GM21367 (cell line): ENCODE measurements at regions not wholly inside any gene's neighbourhood (a gene's known extent, or its start where the extent isn't known, plus 50 kb on each side); places are given as distances from the start of the nearest gene placed in this dataset.
"Not testable (repeated sequence)": the region's sequence is repeated elsewhere in the genome, so short reads cannot be mapped to it uniquely, and the experiment has no call there.

ENCODE experiments used
- ATAC-seq: cut with Tn5 transposase; IDR thresholded peaks from one replicate; pipeline ENCODE4 v1.9.1; 2021; ENCODE audit not compliant: unreplicated experiment

DNA sequence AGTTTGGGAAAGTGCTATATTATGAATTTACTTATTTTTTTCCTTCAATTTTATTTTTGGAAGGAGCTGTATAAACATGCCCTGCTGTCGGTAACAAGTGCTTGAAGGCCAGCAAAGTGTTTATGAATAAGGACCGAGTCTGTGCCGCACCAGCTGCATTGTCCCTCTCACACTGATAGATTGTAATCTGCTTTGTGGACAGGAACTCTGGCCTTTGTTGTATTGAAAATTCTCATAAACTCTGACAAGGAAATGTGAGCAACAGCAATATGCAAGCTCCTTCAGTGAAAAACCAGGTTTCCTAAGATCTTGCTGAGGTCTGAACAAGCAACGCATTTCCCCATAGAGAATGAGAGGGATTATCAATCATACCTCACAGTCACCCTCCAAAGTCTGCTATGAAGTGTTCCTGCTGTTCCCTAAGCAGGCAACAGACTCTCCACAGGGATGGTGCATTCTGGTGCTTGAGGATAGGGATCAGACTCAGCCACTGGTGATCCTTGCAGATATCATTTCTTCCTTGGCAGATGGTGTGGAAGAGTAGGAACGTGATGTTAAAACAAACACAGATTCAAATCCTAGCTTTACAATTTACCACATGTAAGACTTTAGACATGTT lies 109.6 kb downstream of the KCNJ2 start:
- no peak for ATAC-seq

- no peak for ATAC-seq
Measured at GRCh38 chr17:70286391-70286790, 117.1 kb downstream of the KCNJ2 start.

DNA sequence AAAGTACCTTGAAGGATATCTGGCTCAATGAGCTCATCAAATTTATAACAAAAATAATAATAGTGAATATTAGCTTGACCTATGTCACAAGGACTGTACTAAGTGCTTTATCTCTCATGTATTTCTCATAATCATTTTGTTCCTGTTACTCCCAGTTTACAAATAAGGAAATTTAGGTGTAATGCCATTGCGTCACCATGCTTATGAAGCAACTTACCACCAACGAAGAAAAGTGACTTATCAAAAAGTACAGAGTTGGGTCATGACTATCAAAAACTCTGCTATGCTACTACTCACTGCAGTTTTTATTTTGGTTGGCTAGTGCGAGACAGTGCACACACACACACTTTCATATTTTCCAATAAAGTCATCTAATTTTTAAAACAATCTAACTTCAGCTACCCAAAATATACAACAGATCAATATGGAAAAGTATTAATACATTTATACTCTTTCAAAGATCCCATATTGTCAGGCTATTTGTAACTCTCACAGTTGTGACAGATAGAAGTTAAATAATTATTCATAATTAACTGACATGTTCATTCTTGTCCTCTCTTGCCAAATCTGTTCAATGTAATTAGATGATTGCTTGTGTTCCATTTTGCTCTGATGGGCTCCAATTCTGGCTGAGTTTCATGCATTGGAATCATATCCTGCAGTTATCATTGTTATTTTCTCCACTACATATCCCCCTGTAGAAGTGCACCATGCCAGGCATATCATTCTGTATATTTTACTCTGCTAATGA lies 119.4 kb downstream of the KCNJ2 start:
- no peak for ATAC-seq

DNA sequence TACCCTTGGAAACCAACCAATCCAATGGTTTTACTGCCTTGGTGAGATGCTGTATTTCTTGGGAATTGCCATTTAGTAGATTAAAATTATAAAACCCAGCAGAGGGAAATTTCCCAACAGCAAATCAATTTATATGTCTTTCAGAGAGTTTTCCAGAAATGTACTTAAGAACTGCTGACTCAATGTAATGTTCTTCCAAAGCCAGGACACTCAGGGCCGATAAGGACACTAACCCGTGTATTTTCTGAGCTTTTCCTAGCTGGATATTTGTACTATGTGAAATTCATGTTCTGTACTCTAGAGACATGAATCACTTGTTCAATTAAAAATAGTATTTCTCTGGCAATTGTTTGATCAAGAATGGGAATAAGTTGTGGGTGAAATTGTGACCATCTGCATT lies 121.4 kb downstream of the KCNJ2 start:
- no peak for ATAC-seq

- no peak for ATAC-seq
Measured at GRCh38 chr17:70292366-70292765, 123.0 kb downstream of the KCNJ2 start.

DNA sequence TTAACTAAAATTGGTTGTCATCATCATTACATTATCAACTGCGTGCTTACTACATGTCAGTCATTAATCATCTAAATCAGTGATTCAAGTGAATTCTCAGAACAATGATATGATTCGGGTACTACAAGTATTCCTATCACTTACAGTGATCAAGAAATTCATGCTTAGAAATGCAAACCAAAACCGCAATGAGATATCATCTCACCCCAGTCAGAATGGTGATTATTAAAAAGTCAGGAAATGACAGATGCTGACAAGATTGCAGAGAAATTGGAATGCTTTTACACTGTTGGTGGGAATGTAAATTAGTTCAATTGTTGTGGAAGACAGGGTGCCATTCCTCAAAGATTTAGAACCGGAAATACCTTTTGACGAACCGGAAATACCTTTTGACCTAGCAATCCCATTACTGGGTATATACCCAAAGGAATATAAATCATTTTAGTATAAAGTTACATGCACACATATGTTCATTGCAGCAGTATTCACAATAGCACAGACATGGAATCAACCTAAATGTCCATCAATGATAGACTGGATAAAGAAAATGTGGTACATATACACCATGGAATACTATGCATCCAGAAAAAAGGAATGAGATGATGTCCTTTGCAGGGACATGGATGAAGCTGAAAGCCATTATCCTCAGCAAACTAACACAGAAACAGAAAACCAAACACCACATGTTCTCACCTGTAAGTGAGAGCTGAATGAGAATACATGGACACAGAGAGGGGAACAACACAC lies 124.4 kb downstream of the KCNJ2 start:
- ATAC-seq: not testable (repeated sequence)

GRCh38 chr17:70295329-70295728 lies 126.0 kb downstream of the KCNJ2 start:
- ATAC-seq: no peak

- ATAC-seq: no peak
Measured at GRCh38 chr17:70295731-70296130, 126.4 kb downstream of the KCNJ2 start.

DNA sequence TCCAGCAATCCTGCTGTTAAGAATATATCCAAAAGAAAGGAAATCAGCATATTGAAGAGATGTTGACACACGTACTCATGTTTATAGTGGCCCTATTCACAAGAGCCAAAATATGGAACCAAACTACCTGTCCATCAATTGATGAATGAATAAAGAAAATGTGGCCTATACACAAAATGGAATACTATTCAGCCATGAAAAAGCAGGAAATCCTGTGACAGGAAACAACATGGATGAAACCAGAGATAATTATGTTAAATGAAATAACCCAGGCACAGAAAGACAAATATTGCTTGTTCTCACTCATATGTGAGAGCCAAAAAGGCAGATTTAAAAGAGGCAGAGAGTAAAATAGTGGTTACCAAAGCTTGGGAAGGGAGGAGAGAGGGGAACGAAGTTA lies 127.1 kb downstream of the KCNJ2 start:
- ATAC-seq: no peak

DNA sequence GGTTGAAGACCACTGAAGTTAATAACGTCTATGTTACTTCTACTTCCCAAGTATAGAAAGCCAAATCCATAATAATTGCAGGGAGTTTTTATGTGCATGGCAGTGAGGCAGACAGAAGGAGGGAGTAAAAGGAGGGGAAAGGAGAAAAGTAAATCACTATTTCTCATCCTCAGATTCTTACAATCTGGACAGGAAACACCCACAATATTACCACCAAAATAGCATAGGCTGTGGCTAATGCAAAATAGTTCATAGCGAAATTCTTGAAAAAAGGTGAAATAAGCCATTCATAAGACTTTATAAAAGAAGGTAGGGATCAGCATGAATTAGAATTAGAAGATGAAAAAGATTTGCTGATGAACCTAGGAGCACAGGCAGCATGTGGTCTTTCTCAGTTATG lies 128.1 kb downstream of the KCNJ2 start:
- ATAC-seq: no peak

- ATAC-seq: peak; percentile 55
Measured at GRCh38 chr17:70298929-70299531, 129.7 kb downstream of the KCNJ2 start.

GRCh38 chr17:70307430-70308225 lies 138.3 kb downstream of the KCNJ2 start:
- no peak for ATAC-seq

DNA sequence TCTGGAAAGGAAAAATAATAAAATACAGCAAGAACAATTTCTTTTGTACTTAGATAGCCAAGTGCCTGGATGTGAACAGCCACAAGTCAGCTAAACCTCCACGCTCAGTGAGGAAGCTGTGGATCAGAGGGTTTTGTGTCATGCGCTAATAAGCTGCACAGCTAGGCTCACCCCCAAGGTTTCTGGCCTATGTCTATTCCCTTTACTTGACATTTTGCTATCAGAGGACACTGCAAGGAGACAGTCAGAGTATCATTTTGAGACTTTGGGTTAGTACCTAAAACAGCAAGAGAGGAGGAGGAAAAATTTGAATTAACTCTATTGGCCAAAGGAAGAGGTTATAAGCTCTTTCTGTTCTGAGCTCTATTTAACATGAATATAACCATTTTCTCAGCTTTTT lies 139.3 kb downstream of the KCNJ2 start:
- ATAC-seq: no peak

DNA sequence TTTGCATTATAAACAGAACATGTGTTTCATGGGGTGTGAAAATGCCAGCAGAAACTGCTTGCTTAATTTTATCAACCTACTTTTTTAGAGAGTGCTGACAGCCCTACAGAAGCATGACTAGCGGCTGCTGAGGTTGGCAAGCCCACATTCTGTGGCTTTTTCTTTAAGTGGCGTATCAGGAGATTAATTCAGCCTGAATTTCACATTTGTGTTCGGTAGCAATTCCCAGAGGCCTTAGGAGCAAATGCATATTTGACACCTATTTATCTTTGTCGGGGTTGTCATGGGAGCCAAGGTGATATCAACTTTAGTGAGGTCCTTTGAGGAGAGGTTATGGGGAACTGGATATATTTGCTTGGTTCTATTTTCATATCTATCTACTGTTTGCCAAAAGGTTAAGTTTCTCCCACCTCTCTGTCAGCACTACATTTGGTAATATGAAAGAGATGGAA lies 140.9 kb downstream of the KCNJ2 start:
- no peak for ATAC-seq

- no peak for ATAC-seq
Measured at GRCh38 chr17:70313086-70313852, 143.9 kb downstream of the KCNJ2 start.

DNA sequence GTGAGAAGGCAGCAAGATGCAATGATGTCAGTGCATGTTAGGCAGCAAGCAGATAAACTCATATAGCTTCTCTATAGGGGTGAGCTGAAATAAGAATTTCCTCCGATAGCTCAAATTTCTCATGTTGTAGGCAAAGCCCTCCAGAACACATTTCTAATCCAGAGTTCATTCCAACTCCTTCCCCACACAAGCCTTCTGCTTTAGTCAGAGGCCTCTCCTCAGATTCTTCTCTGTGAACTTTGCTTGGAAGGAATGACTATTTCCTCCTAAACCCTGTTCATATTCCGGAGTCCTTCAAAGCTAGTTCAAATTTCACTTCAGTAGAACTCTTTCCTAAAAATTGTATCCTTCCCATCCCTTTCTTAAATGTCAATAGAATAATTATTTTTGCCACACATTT lies 144.8 kb downstream of the KCNJ2 start:
- ATAC-seq: no peak

DNA sequence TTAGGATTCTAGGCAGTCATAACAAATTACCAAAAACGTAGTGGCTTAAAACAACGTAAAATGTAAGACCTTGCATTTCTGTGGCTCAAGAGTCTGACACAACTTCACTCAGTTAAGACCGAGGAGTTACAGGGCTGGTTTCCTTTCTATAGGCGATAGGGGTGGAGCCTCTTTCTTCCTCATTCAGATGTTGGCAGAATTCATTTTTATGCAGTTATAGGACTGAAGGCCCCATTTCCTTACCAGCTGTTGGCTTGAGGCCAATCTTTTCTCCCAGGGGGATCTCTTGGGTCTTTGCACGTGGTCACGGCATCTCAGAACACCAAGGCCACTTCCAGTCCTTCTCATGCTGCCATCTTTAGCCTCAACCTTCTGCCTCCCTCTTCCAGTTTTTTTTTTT lies 145.2 kb downstream of the KCNJ2 start:
- ATAC-seq: no peak

DNA sequence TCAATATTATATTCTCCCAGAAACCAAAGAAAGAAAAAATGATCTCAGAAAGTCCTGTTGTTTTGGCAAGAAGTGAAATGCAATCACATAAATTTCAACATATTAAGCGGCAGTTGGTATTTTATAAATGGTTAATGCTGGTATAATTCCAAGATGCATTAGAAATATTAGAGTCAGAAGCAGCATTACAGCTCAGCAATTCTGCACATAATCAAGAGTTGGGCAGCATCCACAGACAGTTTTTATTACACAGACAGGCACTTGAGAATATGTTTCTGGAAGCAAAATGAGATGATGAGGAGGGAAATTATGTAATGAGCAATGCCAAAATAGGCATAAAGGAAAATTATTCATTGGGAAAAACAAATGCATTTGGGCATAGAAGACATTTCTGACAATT lies 148.1 kb downstream of the KCNJ2 start:
- no peak for ATAC-seq

GRCh38 chr17:70318051-70318450 lies 148.7 kb downstream of the KCNJ2 start:
- no peak for ATAC-seq

- ATAC-seq: no peak
Measured at GRCh38 chr17:70319516-70319915, 150.2 kb downstream of the KCNJ2 start.
